A673 (cell line): ENCODE measurements at regions not wholly inside any gene's neighbourhood (a gene's known extent, or its start where the extent isn't known, plus 50 kb on each side); places are given as distances from the start of the nearest gene placed in this dataset.

Experiments used
- BruUV-seq: library from RNA; stranded (reverse); fragments of 400-500 nt; replicated peaks from 2 replicates; lab custom pipeline; 2021; lab: Mats Ljungman, UMichigan
- CTCF ChIA-PET: fragments of 300-600 bp; sonication (Branson Sonifier 250); formaldehyde crosslinking; loops from one replicate; lab custom pipeline; 2022; ENCODE audit warnings: antibody characterized with exemption; lab: Charles Lee
- POLR2A ChIA-PET: fragments of 300-600 bp; sonication (Branson Sonifier 250); formaldehyde crosslinking; loops from one replicate; lab custom pipeline; 2022; ENCODE audit warnings: antibody characterized with exemption; ENCODE audit not compliant: low non-redundant PET; lab: Charles Lee
- DNase-seq: peaks from one replicate; pipeline ENCODE4 v3.0.0-alpha.2; 2015; ENCODE audit warnings: low spot score
- H3K27ac ChIP-seq: fragments of 200-600 bp; sonication (generic); 2 replicates; pipeline ENCODE4 v1.5.1; 2016; ENCODE audit warnings: mixed run types, low read depth, mild to moderate bottlenecking, mixed read lengths, antibody characterized with exemption, low read length; ENCODE audit not compliant: poor library complexity, severe bottlenecking
- H3K27me3 ChIP-seq: fragments of 200-600 bp; sonication (generic); replicated peaks from 2 replicates; pipeline ENCODE4 v1.6.1; 2017; ENCODE audit warnings: mixed run types, low read depth, mild to moderate bottlenecking, mixed read lengths, antibody characterized with exemption, low read length; ENCODE audit not compliant: insufficient read depth, poor library complexity
- H3K36me3 ChIP-seq: fragments of 200-600 bp; sonication (generic); 2 replicates; pipeline ENCODE4 v1.6.1; 2016; ENCODE audit warnings: mixed run types, mild to moderate bottlenecking, mixed read lengths, antibody characterized with exemption, low read length; ENCODE audit not compliant: insufficient read depth, poor library complexity, severe bottlenecking
- H3K4me1 ChIP-seq: fragments of 200-600 bp; sonication (generic); 2 replicates; pipeline ENCODE4 v1.6.1; 2017; ENCODE audit warnings: mixed run types, mild to moderate bottlenecking, mixed read lengths, antibody characterized with exemption, low read length; ENCODE audit not compliant: insufficient read depth, poor library complexity, severe bottlenecking
- H3K4me3 ChIP-seq: fragments of 200-600 bp; sonication (generic); 2 replicates; pipeline ENCODE4 v1.5.1; 2016; ENCODE audit warnings: low read depth, mixed run types, mild to moderate bottlenecking, mixed read lengths, low read length; ENCODE audit not compliant: poor library complexity, severe bottlenecking
- H3K9me3 ChIP-seq: fragments of 200-600 bp; sonication (generic); 2 replicates; pipeline ENCODE4 v1.6.1; 2016; ENCODE audit warnings: mixed run types, low read depth, mild to moderate bottlenecking, mixed read lengths, antibody characterized with exemption, low read length; ENCODE audit not compliant: poor library complexity, severe bottlenecking
- CTCF ChIP-seq: fragments of 300-800, 200-600 bp; sonication (generic); conservative IDR thresholded peaks from 2 replicates; pipeline ENCODE4 v1.5.1; 2017; ENCODE audit warnings: low read depth, mild to moderate bottlenecking, antibody characterized with exemption, low read length, moderate library complexity, mixed read lengths
- EZH2 ChIP-seq: fragments of 200-600 bp; sonication (generic); IDR thresholded peaks from 2 replicates; pipeline ENCODE4 v1.6.1; 2017; ENCODE audit warnings: borderline replicate concordance, low read depth, mild to moderate bottlenecking, mixed read lengths, antibody characterized with exemption, low read length; ENCODE audit not compliant: poor library complexity, severe bottlenecking
- intact Hi-C: fragments of 100-400 bp; cut with micrococcal nuclease; formaldehyde crosslinking; loops from one replicate; pipeline ENCODE4 v1.10.0; 2022; ENCODE audit not compliant: unreplicated experiment

DNA sequence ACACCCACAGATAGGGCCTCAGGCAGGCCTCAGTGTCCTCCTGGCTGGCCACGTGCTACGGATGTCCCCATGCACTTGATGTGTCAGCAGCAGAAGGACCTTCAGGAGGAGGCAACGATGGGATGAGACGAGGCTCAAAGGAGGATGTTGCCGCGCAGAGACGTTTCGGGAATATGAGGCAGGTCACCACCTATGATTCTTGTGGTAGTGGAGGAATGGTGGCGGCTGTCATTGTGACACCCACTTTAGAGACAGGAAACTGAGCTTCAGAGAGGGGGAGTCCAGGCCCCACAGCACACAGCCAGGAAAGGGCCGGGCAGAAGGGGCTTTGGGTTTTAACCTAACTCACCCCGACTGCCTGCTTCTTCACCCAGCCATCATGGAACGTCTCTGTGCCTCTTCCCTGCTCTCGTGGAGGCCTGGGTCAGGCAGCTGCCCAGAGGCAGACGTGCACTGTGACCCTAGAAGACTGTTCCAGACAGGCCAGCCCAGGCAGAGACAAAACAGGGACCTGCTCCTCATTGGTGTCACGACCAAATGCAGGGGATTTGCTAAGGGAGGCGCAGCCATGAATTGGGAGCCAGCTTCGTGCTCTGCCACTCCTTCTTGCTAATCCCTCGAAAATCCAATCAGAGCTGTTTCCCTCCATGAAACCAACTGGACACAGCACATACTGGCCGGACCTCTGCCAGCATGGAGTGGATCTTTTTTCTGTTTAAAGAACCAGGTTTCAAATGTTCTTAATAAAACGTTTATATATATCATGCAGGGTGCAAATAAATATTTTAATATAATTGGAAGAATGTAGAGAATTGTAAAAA is 169.2 kb downstream of the ASB1 start:
- intact Hi-C loops = no loop called here

DNA sequence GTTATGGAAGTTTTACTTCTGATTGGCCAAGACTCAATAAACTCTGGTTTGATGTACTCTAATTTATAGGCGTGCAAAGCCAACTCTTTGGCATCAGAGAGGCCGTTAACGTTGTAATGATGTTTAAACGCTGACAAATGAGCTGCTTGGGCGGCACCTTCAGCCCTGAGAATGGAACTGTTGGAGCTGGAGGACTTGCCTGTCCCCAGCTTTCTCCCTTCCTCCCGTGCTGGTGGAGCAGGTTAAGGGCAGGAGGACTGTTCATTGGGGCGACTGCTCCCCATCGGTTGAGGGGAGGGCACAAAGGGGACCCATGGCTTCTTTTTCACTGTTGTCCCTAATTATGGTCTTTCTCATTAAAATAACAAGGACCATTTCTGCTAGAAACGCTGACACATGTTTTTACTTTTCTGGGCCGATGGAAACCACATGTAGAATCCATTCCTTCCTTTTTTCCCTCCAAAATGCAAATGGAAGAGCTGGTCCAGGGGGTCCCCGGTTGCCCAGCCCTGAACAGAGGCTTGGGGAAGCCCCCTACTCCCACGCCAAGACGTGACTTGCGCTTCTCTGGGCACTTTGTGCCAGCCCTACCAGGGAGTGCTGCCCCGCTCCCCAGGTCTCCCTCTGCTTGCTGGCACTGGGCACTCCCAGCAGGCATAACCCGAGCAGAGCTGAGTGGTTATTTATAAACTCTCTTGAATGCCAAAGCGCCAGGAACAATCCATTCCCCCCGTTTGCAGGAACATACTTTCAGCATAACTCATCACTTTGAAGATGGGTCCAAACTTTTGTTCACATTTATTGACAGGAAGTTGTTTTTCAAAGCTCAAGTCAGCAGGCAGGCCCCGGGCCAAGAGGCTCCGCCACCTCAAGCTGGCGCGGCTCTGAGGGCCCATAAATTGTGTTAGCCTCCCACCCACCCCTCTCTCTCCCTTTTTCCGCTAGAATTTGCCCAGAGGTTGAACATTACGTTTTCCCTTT is 170.1 kb downstream of the ASB1 start:
- TF ChIP-seq EZH2 (no peak), CTCF (no peak)
- peak; percentile 91 for DNase-seq
- POLR2A ChIA-PET = no interaction called here
- intact Hi-C loops = no loop called here
- no peaks in the 10 kb centered on the region for H3K36me3 ChIP-seq
- no peaks in the 10 kb centered on the region for H3K9me3 ChIP-seq
- peaks cover 17% of the 10 kb centered on the region for H3K4me1 ChIP-seq
- H3K27me3 ChIP-seq = no peaks in the 10 kb centered on the region
- peak overlapping the region; percentile 16 for H3K27ac ChIP-seq
- CTCF ChIA-PET = no interaction called here
- no peak overlapping the region for H3K4me3 ChIP-seq
- no TSS peak for BruUV-seq

More for the DNA sequence above, 169.2 kb downstream of the ASB1 start:
- no peaks in the 10 kb centered on the region for H3K36me3 ChIP-seq
- H3K27me3 ChIP-seq = no peaks in the 10 kb centered on the region
- TF ChIP-seq EZH2 (no peak), CTCF (no peak)
- peaks cover 17% of the 10 kb centered on the region for H3K4me1 ChIP-seq
- CTCF ChIA-PET = no interaction called here
- H3K4me3 ChIP-seq = no peak overlapping the region
- H3K27ac ChIP-seq = no peak overlapping the region
- no peaks in the 10 kb centered on the region for H3K9me3 ChIP-seq
- POLR2A ChIA-PET = no interaction called here
- no peak for DNase-seq
- no TSS peak for BruUV-seq

DNA sequence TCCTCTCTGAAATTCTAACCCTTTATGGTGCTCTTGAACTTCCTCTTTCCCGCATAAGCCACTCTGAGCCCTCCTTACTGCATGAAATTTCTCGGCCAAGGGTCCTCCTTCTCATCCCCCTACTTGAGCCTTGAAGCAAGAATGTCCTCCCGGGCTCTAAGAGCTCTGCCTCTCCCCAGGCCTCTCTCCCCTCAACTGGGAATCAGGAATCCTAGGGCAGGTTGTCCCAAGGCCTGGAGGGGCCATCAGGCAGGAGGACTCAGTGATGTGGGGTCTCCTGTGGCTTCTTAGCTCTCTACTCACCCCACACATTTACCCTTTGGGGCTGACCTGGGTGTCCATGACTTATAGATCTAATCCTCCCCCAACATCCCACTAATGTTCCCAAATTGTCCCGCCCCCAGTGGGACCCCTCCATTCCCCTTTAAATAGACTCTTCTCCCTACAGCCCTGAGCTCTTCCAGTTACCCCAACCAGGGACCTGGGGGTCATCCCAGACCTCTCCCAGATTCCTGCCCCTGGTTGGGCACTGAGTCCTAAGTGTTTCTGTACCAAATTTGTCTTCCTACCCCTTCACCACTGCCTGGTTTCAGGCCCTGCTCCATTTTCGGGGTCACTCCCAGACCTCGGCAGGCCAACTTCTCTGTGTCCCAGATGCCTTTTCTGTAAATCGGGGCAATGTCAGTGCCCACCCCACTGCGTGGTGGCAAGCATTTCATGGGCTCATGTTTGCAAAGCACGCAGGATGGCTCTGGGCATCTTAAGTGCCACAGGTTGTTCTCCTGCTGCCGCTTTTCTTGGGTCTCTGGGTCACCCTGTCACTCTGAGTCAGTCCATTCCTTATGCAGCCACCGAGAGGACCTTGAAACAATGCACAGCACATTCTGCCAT is 171.2 kb downstream of the ASB1 start:
- Histone ChIP-seq H3K4me3 (no peak overlapping the region), H3K4me1 (peaks cover 17% of the 10 kb centered on the region), H3K9me3 (peaks cover under 1% of the 10 kb centered on the region), H3K36me3 (no peaks in the 10 kb centered on the region), H3K27me3 (no peaks in the 10 kb centered on the region), H3K27ac (no peak overlapping the region)
- intact Hi-C loops = no loop called here
- ChIA-PET CTCF (no interaction called here), POLR2A (no interaction called here)
- BruUV-seq = no TSS peak
- no peak for TF ChIP-seq CTCF
- TF ChIP-seq EZH2 = no peak
- DNase-seq = no peak
